ENCODE measurements at regions not wholly inside any gene's neighbourhood (a gene's known extent, or its start where the extent isn't known, plus 50 kb on each side); places are given as distances from the start of the nearest gene placed in this dataset.
A peak's percentile ranks its signal among the peaks of the same experiment; 100 is the strongest.
"Not testable (repeated sequence)": the region's sequence is repeated elsewhere in the genome, so short reads cannot be mapped to it uniquely, and the experiment has no call there.

DNA sequence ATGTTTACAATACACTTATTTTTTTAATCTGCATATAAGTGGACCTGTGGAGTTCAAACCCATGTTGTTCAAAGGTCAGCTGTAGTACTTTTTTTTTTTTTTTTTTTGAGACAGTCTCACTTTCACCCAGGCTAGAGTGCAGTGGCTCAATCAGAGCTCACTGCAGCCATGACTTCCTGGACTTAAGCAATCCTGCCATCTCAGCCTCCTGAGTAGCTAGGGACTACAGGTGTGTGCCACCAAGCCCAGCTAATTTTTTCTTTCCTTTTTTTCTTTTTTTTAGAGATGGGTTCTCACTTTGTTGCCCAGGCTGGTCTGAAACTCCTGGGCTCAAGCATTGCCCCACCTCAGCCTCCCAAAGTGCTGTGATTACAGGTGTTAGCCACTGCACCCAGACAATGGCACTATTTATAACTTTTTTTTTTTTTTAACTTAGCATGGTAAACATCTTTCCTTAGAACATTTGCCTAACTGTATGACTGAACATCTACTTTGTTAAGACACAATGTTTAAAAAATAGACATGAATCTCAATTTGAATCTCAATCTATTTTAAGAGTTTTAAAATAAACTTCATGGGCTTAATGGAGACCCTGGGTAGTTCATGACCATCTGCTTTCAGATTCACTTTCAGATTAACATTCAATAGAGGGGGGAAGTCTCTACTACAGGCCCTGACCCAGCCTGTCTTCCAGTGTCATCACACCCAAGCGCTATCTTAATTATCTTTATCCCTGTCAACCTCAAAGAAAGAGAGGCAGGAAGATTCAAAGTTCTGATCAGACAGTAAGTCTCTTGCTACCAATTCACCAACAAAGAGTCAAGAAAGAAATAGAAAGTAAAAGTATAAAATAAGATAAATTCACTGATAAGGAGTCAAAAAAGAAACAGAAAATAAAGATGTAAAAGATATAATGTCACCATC lies 97.7 kb upstream of the DOCK9 start:
- no peak for DNase-seq (ENCODE audit: low spot score)

DNA sequence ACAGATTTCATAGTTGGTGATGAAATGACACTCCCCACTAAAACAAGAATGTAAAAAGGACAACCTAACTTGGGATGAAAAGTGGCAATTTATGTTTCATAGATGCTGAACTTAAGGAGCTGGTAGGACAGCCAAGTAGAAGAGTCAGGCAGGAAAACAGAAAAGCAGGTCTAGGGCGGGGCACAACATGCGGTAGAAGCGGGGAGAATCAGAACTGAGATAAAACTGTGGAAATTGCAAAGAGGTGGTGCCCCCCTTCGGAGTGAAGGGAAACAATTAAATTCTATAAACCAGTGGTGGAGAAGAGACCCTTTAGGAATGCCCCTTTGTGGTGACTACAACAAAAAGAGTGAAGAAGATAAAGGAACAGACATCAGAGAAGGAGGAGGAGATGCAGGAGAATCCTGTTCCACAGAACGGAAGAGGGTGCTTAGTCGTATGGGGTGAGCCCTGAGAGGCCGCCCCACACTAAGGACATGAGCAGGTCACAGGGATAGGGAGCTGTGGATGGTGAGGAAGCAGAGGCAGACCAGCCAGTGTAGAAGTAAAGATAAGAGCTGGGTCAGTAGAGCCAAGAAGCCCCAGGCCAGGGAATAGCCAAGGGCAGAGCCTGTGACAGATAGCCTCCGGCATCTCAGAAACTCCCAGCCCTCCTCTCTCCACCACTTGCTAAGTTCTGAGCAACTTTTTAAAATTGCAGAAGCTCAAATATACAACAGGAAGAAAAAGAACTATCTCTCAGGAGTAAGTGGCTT lies 100.3 kb upstream of the DOCK9 start:
- no peak for DNase-seq (ENCODE audit: low spot score)

DNA sequence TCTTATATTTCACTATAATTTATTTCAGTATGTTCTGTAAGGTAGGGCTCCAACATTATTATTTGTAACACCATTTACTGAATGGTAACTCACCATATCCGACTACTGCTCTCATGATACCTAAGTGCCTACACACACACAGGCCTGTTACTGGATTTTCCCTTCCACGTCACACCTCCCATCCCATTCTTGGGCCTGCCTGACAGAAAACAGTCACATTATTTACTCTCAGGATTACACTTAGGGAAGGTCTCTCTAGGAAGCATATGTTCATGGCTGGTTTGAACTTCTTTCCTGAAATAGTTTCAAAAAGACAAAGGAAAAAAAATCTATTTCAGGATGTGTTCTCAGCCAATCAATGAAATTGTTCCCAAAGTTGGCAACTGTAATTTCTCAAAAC lies 102.3 kb upstream of the DOCK9 start:
- DNase-seq (ENCODE audit: low spot score): no peak

DNA sequence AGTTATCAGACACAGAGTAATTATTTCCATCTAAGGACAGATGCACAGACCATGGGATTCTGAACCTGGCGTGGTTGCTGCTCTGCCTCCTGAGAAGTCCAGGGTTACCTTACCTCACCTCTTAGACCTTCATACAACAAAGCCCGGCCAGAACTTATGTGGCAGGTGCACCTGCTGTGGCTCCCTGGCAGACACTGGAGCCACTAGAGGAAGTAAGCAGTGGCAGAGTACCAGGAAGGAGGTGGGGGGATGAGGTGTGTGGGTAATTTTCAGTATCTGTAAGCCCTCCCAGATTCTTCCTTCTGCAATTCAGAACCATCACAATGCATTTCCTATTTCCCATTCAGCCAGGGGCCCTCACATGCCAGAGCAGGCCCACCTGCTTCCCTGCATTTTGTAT lies 106.1 kb upstream of the DOCK9 start:
- no peak for DNase-seq (ENCODE audit: low spot score)

DNA sequence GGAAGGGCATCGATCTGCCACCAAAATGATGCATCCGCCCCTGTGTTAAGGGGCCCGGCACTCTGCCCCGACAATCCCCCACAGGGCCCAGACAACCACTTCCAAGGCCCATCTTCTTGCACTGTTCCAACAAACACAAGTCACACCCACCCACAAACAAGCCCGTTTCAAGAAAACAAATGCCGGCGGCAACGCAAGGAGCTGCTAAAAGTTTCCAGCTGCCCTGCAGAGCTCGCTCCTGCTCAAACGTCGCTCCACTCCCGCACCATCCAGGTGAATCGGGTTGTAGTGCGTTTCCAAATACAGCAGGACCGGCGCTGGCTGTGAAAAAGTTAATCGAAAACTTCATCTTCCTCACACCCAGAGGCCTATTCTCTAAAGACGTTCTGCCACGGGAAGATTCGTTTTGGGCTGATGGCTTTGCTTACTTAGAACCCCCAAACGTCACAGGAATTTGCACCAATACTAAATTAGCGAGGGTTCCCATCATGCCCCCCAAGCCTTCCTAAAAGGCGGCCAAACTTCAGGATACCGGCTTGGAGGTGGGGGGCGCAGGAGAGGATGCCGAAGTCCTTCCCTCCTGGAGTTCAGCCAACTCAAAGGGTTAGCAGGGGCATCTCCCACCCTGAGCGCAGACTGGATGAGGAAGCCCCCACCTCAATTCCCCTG lies 107.4 kb upstream of the DOCK9 start:
- no peak for DNase-seq (ENCODE audit: low spot score)

DNA sequence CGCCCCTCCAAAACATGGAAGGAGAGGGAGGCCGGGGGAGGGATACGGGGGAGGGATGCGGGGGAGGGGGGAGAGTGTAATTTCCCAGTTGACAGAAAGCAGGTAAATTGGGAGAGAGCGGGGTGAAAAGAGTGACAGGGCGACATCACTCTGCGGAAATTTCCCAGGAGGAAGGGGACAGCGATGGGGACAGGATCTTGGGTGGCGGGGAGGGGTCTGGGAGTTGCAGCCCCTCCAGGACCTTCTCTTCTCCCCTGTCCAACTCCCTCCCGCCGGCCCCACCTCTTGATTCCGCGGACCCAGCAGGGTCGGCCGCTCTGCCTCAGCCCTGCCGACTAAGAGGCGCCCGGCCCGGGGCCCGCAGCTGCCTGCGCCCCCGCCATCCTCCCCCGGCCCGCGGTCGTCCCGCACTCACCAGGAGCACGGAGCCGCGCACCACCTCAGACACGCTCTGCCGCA lies 108.0 kb upstream of the DOCK9 start:
- DNase-seq (ENCODE audit: low spot score): no peak

DNA sequence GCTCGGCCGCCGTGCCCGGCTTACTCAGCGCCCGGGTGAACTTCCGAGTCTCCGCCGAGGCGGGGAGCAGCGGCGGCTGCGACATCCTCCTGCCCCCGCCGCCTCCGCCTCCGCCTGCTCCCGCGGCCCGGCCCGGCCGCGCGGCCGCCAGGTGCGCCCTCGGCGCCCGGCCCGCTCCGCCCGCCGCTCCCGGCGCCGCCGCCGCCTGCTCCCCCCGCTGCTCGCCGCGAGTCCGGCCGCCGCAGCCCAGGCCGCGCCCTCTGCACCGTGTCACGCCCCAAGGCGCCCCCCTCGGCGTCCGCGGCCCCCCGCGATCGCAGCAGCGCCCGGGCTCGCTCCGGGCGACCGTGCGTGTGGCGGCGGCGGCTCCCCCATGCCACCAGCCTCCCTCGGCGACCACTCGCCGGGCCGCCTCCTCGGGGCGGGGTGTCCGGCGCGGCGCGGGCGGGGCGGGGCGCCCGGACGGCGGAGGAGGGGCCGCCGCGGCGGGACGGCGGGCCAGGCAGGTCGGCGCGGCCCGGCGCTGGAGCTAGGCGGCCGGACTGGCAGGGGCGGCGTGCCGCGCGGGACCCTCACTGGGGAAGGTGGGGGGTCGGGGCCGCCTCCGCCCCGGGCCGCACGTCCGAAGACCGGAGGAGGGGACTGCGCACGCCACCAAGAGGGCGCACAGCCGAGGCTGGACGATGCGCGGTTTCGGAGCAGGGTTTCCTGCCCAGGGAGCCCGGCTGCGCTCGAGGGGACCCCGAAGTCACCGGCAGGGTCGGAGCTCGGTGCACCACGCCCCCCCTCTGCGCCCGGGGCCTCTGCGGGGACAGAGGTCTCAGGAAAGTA lies 108.6 kb upstream of the DOCK9 start:
- peak; percentile 10 for DNase-seq (ENCODE audit: low spot score)

DNA sequence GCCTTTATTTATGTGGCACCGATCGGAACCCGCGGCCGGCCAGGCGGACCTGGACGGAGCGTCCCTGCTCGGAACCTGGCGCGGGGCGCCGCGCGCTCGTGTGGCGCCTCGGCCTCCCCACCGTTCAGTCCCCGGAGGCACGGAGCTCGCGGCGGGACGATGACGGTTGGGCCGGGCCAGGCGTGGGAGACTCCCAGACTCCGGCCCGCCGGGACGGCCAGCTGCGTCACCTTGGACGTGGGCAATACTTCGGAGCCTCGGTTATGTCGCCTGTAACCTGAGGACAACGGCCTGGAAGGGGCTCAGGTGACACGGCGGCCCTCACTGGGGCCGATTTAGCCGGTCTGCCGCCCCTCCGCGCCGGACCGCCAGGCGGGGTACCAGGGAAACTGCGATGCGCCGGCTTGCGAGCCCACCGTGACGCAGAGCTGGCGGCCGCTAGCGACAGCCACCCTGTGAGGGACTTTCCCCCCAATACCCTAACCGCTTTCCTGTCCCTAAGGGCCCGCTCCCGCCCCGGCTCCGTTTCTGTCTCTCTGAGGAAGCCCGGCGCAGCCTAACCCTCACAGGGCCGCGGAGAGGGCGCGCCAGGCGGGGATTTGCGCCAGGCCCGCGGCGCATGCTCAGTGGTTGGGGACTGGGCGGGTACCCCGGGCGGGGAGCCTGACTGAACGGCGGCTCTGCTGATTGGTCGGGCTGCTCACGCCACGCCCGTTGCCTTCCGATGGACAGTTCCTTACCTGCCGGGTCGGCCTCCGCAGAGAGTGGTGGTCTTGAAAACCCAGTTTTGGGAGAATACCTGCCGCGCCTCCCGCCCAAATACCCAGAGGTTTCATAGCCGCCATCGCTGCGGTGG lies 109.5 kb upstream of the DOCK9 start:
- DNase-seq (ENCODE audit: low spot score): peak; percentile 64

DNA sequence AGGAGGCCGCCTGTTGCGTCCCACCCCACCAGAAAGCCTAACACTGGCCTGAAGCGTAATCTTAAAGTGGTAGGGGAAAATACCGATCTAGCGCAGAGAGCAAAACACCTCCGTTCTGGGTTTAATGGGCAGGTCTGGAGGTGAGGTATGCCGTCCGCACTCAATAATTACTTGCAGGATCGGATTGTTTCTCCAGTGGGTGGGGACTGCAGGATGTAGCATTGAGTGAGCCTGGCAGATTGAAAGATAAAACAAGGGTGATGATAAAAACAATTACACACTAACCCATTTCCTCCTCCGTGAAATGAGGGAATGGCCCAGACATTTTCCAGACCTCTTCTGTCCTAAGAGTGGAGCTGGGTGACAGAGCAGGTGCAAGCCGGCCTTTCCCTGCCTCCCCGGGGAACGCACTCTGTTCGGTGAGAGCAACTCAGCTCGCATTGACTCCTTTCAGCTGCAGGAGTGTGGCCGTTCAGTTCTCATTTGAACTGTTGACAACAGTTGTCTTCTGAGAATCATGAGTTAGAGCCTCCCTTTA lies 110.2 kb upstream of the DOCK9 start:
- DNase-seq (ENCODE audit: low spot score): no peak

DNA sequence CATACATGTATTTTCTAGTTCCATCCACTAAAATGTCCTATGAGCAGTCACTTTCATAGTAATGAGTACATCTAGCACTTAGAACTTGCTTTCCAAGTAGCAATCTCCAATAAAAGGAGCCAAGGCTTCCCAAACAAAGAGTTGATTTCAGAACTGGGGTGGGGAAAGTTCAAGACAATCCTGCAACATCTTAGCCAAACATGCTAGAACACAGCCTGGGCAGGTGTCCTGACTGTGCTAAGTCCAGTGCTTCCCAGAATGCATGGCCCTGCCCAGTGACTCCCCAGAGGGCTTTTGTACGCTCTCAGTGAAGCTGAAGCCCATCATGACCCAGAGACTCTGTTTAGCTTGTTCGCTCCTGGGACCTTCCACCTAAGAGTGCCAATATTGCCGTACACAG lies 106.7 kb upstream of the UBAC2 start:
- DNase-seq (ENCODE audit: low spot score): no peak

DNA sequence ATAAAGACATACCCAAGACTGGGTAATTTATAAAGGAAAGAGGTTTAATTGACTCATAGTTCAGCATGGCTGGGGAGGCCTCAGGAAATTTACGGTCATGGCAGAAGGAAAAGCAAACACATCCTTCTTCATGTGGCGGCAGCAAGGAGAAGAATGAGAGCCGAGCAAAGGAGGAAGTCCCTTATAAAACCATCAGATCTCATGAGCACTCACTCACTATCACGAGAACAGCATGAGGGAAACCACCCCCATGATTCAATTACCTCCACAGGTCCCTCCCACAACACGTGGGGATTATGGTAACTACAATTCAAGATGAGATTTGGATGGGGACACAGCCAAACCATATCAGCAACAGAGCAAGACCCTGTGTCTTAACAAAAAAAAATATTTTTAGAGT lies 98.8 kb upstream of the UBAC2 start:
- not testable (repeated sequence) for DNase-seq (ENCODE audit: low spot score)

DNA sequence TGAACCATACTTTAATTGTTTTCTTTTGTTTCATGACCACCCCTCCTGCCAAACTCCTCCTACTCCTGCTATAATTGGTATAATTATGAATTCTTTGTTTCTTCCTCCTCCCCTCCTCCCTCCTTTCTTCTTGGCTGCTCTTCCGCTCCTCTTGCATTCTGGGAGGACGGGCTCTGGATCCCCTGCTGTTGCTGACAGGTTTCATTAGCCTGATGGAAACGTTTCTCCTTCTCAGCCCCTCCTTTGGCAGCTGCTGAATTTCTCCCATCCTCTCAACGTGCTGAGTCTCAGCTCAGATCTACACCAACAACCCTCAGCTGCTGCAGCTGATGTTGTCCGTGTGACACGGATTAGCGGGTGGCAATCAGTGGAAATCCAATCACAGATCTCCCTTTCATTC lies 97.1 kb upstream of the UBAC2 start:
- DNase-seq (ENCODE audit: low spot score): no peak

DNA sequence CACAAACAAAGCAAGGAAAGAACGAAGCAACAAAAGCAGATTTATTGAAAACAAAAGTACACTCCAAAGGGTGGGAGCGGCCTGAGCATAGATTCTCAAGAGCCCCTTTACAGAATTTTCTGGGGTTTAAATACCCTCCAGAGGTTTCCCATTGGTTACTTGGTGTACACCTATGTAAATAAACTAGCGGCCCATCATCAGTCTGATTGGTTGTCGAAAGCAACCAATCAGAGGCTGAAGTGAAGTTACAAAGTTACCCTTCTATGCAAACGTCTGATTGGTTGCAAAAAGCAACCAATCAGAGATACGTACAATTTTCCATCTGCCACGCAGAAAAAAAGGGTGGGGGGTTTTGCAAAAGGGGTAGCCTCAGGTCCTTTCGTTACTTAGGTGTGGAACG lies 96.3 kb upstream of the UBAC2 start:
- no peak for DNase-seq (ENCODE audit: low spot score)

DNA sequence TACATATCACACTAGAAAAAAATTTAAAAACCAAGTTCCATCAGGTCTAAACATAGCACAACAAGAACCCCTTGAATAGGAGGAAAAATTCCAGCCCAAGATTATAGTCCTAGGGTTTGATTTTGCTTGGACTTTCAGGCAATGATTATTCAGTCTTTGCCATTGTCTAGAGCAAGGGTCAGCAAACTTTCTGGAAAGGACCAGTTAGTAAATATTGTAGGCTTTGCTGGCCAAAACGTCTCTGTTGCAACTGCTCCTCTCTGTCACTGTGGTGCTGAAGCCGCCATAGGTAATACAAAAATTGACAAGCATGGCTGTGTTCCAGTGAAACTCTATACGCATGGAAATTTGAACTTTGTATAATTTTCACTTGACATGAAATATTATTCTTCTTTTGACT lies 95.5 kb upstream of the UBAC2 start:
- DNase-seq (ENCODE audit: low spot score): no peak

DNA sequence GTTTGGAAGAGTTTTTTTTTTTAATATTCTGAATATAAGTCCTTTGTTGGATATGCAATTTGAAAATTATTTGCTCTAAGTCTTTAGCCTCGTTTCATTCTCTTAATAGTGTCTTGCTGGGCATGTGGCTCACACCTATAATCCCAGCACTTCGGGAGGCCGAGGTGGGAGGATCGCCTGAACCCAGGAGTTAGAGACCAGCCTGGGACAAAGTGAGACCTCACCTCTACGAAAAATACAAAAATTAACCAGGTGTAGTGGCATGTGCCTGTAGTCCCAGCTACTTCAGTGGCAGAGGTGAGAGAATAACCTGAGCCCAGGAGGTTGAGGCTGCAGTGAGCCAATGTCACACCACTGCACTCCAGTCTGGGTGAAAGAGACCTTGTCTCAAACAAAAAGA lies 87.3 kb upstream of the UBAC2 start:
- DNase-seq (ENCODE audit: low spot score): no peak

DNA sequence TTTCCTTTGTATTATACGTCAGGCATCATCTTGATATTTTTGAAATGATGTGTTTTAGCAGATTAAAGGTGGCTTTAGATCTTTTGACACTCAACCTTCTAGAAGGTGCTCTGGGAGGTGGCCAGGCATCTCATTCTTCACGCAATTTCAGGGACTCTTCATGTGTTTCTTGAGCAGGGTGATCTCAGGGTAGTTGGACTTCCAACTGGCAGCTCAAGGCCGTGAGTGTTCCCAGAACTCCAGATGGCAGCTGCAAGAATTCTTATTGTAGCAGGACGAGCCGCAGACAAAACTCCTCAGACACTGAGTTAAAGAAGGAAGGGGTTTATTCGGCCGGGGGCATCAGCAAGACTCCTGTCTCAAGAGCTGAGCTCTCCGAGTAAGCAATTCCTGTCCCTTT lies 82.5 kb upstream of the UBAC2 start:
- DNase-seq (ENCODE audit: low spot score): no peak

DNA sequence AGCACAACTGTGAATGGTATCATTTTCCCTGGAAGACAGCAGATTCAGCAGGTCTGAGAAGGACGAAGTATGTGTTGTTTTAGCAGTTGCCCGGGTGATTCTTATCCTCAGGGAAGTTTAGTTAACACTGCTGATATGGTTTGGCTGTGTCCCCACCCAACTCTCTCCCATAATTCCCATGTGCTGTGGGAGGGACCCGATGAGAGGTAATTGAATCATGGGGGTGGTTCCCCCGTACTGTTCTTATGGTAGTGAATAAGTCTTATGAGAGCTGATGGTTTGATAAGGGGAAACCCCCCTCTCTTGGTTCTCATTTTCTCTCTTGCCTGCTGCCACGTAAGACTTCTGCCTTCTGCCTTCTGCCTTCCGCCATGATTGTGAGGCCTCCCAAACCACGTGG lies 81.0 kb upstream of the UBAC2 start:
- DNase-seq (ENCODE audit: low spot score): no peak

DNA sequence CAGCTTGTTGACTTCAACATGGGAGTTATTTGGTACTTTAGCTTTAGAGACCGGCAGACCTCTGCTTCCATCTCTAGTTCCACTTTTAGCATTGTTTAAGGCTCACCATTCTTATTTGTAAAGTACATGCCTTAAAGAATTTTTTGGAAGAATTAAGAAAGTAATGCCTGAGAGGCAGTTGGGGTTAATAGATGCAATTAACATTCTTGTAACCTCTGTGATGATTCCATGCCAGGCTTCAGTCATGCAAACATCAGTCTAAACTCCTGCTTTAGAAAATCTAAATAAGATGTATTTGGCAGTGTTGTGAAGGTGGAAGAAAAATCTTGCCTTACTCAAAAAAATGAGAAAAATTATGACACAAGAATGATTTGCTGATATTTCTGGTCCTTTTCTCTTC lies 79.9 kb upstream of the UBAC2 start:
- no peak for DNase-seq (ENCODE audit: low spot score)

DNA sequence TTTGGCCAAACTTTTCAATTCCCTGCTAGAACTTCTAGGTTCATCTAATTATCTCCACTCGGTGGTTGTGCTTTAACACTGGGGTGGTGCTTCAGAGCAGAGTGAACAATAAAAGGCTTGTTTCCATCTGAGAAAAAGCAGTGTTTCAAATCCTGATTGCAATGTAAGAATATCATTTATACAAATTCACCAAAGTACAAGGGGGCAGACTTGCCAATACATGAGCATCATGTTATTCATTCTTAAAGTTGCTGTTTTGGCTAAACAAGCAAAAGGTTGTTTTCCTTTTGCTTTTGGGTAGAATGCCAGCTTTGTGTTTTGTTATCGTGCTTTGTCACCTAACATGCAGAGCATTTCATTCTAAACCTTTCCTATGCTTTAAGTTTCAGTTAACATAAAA lies 78.5 kb upstream of the UBAC2 start:
- no peak for DNase-seq (ENCODE audit: low spot score)
